Transverse colon (tissue), 3 donors: ENCODE measurements at regions not wholly inside any gene's neighbourhood (a gene's known extent, or its start where the extent isn't known, plus 50 kb on each side); places are given as distances from the start of the nearest gene placed in this dataset.

ENCODE experiments used
- CTCF ChIP-seq, 5 experiments: fragments of 200-600 bp in 3 of 5; fragments of 450-650 bp in 2 of 5; sonication (generic) in 3 of 5; IDR thresholded peaks; 1 replicate in 2 of 5; 2 replicates in 3 of 5; pipeline ENCODE4 v1.5.1; 2016 to 2017; ENCODE audit warnings: antibody characterized with exemption in 5 of 5, inconsistent platforms in 3 of 5, mild to moderate bottlenecking in 2 of 5, moderate library complexity in 1 of 5
- POLR2A ChIP-seq: fragments of 450-650 bp; IDR thresholded peaks from one replicate; pipeline ENCODE4 v1.6.1; 2016; ENCODE audit warnings: antibody characterized with exemption, mild to moderate bottlenecking, moderate library complexity

GRCh38 chr21:16502273-16502672 is 772.5 kb downstream of the USP25 start:
- TF ChIP-seq CTCF (IDR thresholded peaks at IDR 0.05) (no peak), POLR2A (no peak)
